ENCODE measurements at regions not wholly inside any gene's neighbourhood (a gene's known extent, or its start where the extent isn't known, plus 50 kb on each side); places are given as distances from the start of the nearest gene placed in this dataset.
A peak's percentile ranks its signal among the peaks of the same experiment; 100 is the strongest.

DNA sequence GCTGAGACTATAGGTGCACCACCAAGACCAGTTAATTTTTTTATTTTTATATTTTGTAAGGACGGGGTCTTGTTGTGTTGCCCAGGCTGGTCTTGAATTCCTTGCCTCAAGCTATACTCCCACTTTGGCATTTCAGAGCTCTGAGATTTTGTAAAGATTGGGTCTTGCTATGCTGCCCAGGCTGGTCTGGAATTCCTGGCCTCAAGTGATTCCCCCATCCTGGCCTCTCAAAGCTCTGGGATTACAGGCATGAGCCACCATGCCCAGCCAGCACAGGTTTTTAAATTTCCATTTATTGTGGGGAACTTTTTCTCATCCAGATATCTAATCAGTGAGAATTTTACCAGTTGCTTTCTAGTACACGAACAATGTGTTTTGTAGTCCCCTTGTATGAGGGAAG lies 156.1 kb upstream of the VLDLR start:
- DNase-seq: no peak

GRCh38 chr9:2465921-2466460 lies 155.6 kb upstream of the VLDLR start:
- no peak for DNase-seq

DNA sequence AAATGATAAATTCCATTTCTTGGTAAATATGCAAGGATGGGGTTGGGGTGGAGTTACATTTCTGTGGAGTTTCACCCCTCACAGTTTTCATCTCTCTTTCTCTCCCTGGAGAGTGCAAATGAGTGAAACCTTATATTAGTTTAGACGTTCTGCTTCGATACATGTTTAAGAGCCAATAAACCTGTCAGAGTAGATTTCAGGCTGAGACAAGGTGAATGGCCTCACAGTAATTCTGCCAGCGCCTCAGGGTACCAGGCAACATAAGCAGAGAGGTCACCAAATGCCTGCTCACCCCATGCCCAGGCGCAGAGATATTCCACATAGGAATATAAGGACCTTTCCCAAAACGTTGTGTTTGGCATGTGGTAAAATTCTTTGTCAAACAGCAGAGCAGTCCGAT lies 154.9 kb upstream of the VLDLR start:
- no peak for DNase-seq

- DNase-seq: peak; percentile 17
These were observed 151.8 kb upstream of the VLDLR start for GRCh38 chr9:2469681-2470221.

- DNase-seq: no peak
These were observed 147.9 kb upstream of the VLDLR start for GRCh38 chr9:2473681-2474080.

GRCh38 chr9:2477755-2478154 lies 143.8 kb upstream of the VLDLR start:
- no peak for DNase-seq

- DNase-seq: no peak
These were observed 143.2 kb upstream of the VLDLR start for GRCh38 chr9:2478421-2478820.

- DNase-seq: no peak
These were observed 142.5 kb upstream of the VLDLR start for GRCh38 chr9:2479056-2479565.

GRCh38 chr9:2480255-2480837 lies 141.2 kb upstream of the VLDLR start:
- DNase-seq: no peak

DNA sequence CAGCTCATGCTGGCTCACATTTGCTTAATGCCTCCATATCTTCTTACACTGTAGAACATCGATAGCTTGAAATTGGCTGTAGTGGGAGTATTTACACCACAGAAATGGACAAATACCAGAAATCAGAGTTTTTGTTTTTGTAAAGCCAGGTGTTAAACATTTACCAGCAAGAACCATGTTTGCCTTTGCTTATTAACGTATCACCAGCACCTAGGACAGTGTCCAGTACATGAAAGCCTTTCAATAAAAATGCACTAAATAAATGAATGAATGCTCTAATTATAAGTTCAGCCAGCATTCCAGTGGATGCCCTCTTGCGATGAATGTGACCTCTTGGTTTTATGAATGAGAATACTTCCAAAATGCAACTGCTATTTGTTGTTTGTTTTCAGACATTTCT lies 140.4 kb upstream of the VLDLR start:
- no peak for DNase-seq

DNA sequence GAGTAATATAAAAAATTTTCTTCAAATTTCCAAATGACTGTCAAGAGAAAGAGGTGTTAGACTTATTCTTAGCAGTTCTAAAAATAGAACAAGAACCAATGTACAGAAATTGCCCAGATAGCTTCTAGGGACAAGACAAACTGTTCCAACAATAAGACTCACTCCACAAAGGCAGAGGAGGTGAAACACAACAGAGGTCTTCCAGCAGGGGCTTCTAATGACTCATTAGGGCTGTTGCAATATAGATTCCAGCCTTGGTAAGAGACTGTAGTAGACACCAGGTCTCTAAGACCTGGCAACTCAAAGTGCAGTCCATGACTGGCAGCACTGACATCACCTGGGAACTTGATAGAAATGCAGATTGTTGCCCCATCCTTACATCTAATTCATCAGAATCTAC lies 134.6 kb upstream of the VLDLR start:
- DNase-seq: no peak

DNA sequence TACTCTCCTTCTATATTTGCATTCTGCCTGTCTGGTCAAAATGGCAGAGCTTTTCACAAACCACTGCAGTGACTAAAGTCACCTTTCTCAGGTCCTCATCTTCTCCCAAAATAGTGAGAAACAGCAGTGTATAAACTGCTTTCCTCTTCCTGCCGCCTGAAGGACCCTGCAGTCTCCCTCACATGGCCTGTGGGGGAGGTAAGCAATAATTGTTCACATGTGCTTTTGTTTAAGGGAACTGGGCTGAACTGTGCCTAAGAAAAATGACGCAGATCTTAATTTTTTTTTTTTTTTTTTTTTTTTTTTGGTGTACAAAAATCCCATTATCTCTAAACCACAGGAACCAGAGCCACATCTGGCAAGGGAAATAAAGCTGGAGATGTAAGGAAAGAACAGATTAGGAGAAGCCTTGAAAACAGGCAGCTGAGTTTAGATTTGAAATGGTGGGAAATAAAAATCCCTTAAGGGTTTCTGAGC lies 131.7 kb upstream of the VLDLR start:
- no peak for DNase-seq

GRCh38 chr9:2492161-2492560 lies 129.4 kb upstream of the VLDLR start:
- no peak for DNase-seq

DNA sequence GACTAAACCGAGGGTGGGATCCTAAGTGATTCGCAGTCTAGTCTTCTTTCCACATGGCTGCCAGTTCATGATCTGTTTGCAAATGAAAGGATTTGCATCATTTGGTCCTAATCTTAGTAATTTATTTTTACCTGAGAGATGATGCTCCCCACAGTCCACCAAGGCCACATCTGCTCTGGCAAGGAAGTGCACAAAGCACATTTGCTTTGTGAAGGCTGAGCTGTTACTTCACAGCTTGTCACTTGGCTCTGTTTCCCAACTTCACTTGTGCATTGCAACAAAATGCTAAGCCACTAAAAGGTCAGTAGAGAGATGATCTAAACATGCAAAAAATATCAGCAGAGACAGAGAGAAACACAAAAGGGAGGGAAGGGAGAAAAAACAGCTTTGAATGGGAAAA lies 128.5 kb upstream of the VLDLR start:
- DNase-seq: no peak

DNA sequence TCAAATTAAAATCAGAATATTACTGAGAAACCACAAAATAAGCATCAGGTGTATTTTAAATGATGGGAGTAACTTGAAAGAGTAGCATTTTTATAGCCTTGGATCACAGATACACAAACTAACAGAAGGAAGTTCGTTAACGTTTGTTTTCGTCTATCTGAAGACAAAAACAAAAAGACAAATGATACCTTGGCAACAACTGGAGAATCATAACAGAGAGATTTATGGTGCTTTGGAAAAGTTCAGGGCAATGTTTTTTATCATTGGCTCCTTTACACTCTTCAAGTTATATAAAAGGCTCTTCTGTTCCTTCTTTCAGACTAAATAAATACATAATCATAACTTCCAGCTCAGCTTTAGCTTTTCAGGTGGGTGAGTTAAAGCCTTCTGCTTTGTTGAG lies 128.1 kb upstream of the VLDLR start:
- DNase-seq: no peak

DNA sequence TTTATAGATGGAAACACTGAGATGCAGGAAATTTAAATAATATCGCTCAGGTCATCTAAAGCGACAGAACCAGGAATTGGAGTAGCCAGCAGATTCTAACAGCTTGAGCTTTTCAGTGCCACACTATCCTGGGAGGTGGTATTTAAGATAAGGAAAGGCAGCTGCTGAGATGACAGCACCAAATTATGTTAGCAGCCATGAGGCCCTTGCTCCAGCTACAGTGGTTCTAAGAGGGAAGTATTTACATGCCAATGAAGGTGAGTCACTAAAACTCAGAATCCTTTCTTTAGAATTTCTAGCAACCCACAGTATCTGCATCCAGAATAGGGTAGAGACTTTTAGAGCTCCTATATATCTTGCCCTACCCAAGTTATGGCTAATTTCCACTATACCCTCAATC lies 127.0 kb upstream of the VLDLR start:
- DNase-seq: no peak

DNA sequence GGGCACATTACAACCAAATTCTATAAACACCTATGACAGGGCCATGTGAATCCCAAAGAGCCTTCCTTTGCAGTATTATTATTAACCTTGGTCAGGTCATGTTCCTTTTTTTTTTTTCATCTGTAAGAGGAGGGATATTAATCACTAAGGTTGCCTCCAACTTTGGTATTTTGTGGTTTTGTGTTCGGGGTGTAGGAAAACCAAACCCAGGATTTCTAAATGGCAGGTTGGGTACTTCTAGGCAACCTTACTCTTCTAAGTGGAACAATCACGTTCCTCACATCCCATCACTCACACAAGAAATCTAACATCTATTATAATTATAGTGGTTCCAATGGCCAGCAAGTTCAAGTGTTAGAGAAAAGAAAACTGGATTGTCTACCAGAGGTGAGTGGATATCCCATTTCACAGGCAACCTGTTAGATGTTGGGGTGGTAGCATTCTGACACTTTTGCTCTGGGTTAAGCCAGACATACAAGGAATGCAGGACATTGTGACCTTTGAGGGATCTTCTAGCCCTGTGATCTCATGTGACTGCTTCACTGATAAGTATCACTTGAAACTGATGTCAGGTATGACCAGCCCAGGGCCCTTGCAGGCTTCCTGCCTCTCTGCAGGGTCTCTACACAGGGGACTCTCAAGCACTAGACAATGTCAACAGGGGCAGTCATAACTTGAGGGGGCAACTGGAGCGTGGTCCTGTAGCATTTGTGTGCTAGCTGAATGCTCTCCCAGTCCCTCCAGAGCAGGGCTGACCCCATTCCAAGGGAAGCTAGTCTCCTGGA lies 126.2 kb upstream of the VLDLR start:
- DNase-seq: no peak

- DNase-seq: no peak
These were observed 125.4 kb upstream of the VLDLR start for GRCh38 chr9:2496169-2496568.

DNA sequence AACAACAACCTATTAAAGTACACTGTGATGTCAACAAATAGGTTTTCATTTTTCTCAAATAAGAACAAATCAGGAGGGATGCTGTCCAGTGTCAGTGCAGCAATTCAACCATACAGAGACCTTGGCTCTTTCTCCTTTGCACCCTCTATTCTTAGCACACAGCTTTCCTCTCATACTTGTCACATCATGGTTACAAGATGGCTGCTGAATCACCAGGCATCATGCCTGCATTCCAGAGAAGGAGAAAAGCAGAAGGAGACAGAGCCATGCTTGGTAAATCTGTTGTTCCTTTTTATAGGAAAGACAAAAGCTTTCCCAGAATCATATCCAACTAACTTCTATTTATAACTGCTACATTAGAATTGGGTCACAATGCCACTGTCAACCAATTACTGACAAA lies 124.7 kb upstream of the VLDLR start:
- DNase-seq: no peak

- DNase-seq: no peak
These were observed 123.8 kb upstream of the VLDLR start for GRCh38 chr9:2497666-2498400.

GRCh38 chr9:2502210-2502609 lies 119.4 kb upstream of the VLDLR start:
- no peak for DNase-seq

DNA sequence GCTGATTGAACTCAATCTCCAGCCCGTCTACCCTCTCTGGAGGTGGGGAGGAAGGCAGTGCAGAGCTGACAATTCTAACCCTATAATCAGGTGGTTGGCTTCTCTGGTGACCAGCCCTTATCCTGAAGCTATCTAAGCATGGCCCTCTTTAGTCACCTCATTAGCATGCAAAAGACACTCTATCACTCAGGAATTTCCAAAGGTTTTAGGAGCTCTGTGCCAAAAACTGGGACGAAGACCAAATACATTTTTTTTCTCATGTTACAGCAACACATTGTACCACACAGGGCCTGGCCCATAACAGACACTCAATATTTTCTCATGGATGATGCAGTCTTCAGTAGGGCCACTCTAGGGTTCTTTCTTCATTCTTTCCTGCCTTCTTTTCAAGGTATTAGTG lies 118.8 kb upstream of the VLDLR start:
- DNase-seq: no peak

DNA sequence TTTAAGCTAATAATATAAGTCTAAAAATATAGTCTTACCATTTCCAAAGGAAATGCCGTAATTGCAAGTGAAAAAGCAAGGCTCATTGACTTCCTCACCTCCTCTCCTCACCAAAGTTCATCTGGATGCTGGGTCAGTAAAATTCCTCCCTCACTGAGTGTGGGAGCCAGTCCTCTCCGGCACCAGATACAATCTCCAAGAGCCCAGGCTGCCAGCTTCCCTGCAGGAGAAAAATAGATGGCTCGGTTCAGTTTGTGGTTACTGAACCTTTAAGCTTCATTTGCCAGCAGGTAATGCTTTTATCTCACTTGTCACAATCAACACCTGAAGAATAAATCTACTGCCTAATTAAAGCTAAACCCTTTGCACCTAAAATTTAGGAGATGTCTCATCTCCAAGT lies 115.3 kb upstream of the VLDLR start:
- DNase-seq: no peak

All from stimulated activated CD4-positive, alpha-beta T cell treated with anti-CD3 and anti-CD28 coated beads, Interleukin-15, amount 100 ng/mL, for 24 hours (primary cell).